ENCODE measurements at regions not wholly inside any gene's neighbourhood (a gene's known extent, or its start where the extent isn't known, plus 50 kb on each side); places are given as distances from the start of the nearest gene placed in this dataset.

DNA sequence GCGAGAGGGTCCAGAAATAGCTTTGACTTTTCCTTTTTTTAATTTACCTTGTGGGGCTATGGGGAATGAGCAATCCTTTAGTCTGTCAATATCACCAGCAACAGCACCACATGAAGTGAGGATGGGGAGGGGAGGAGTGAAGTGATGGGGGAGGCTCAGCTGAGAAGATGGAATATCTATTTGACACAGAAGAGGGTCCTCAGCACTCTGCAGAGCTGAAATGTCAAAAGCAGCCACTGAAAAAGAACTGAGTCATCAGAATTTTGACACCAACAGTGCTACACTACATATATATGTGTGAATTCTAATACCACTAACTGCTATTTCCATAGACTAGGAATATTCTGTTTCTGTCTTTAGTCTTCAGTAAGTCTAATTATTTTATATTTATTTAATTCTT is 427.0 kb upstream of the PBX1 start:
- TF ChIP-seq RCOR1 (conservative IDR thresholded peaks at IDR 0.05; ENCODE audit: low read depth, low read length), result no peak
- TF ChIP-seq POLR2AphosphoS2 (IDR thresholded peaks at IDR 0.05; ENCODE audit: low read depth, low read length), result no peak
- TF ChIP-seq, protein P1, sequence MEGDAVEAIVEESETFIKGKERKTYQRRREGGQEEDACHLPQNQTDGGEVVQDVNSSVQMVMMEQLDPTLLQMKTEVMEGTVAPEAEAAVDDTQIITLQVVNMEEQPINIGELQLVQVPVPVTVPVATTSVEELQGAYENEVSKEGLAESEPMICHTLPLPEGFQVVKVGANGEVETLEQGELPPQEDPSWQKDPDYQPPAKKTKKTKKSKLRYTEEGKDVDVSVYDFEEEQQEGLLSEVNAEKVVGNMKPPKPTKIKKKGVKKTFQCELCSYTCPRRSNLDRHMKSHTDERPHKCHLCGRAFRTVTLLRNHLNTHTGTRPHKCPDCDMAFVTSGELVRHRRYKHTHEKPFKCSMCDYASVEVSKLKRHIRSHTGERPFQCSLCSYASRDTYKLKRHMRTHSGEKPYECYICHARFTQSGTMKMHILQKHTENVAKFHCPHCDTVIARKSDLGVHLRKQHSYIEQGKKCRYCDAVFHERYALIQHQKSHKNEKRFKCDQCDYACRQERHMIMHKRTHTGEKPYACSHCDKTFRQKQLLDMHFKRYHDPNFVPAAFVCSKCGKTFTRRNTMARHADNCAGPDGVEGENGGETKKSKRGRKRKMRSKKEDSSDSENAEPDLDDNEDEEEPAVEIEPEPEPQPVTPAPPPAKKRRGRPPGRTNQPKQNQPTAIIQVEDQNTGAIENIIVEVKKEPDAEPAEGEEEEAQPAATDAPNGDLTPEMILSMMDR (IDR thresholded peaks at IDR 0.05 in 2 of 3, conservative IDR thresholded peaks at IDR 0.05 in 1 of 3; ENCODE audit: control insufficient read depth in 2 of 3, extremely low read depth in 1 of 3, insufficient read depth in 1 of 3, low read depth in 3 of 3, low read length in 3 of 3), result no peak
- no peak for TF ChIP-seq SREBF1 (IDR thresholded peaks at IDR 0.05; ENCODE audit: low read length)
- TF ChIP-seq GABPA (IDR thresholded peaks at IDR 0.05; ENCODE audit: low read depth), result no peak
- no peak for TF ChIP-seq SPI1 (IDR thresholded peaks at IDR 0.05; ENCODE audit: borderline replicate concordance, insufficient read depth, low read depth, low read length)
- TF ChIP-seq, protein P2, sequence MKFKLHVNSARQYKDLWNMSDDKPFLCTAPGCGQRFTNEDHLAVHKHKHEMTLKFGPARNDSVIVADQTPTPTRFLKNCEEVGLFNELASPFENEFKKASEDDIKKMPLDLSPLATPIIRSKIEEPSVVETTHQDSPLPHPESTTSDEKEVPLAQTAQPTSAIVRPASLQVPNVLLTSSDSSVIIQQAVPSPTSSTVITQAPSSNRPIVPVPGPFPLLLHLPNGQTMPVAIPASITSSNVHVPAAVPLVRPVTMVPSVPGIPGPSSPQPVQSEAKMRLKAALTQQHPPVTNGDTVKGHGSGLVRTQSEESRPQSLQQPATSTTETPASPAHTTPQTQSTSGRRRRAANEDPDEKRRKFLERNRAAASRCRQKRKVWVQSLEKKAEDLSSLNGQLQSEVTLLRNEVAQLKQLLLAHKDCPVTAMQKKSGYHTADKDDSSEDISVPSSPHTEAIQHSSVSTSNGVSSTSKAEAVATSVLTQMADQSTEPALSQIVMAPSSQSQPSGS (IDR thresholded peaks at IDR 0.05; ENCODE audit: low read length), result no peak
- no peak for TF ChIP-seq NR2C2 (IDR thresholded peaks at IDR 0.05; ENCODE audit: borderline replicate concordance, control insufficient read depth, insufficient read length, low read depth)
